ENCODE measurements at regions not wholly inside any gene's neighbourhood (a gene's known extent, or its start where the extent isn't known, plus 50 kb on each side); places are given as distances from the start of the nearest gene placed in this dataset.

GRCh38 chr13:112193463-112194166 lies 126.7 kb downstream of the SOX1 start:
- no peak for TF ChIP-seq CTCF (IDR thresholded peaks at IDR 0.05; ENCODE audit: borderline replicate concordance, control extremely low read depth, extremely low read depth, insufficient read depth, missing control alignments)
- in situ Hi-C loops (cut with MboI; ENCODE audit: low sequenced_read_pairs, unreplicated experiment), result no loop called here
- DNase-seq (ENCODE audit: low spot score), result no peak

GRCh38 chr13:112194167-112194530 lies 127.2 kb downstream of the SOX1 start:
- no peak for DNase-seq (ENCODE audit: low spot score)
- in situ Hi-C loops (cut with MboI; ENCODE audit: low sequenced_read_pairs, unreplicated experiment), result no loop called here
- TF ChIP-seq CTCF (IDR thresholded peaks at IDR 0.05; ENCODE audit: borderline replicate concordance, control extremely low read depth, extremely low read depth, insufficient read depth, missing control alignments), result no peak

GRCh38 chr13:112194579-112194978 lies 127.6 kb downstream of the SOX1 start:
- in situ Hi-C loops (cut with MboI; ENCODE audit: low sequenced_read_pairs, unreplicated experiment), result no loop called here
- no peak for TF ChIP-seq CTCF (IDR thresholded peaks at IDR 0.05; ENCODE audit: borderline replicate concordance, control extremely low read depth, extremely low read depth, insufficient read depth, missing control alignments)
- DNase-seq (ENCODE audit: low spot score), result no peak

- no peak for DNase-seq (ENCODE audit: low spot score)
- in situ Hi-C loops (cut with MboI; ENCODE audit: low sequenced_read_pairs, unreplicated experiment), result no loop called here
- TF ChIP-seq CTCF (IDR thresholded peaks at IDR 0.05; ENCODE audit: borderline replicate concordance, control extremely low read depth, extremely low read depth, insufficient read depth, missing control alignments), result no peak
These were observed 131.6 kb downstream of the SOX1 start for GRCh38 chr13:112198396-112199010.

GRCh38 chr13:112200200-112200599 lies 133.3 kb downstream of the SOX1 start:
- in situ Hi-C loops (cut with MboI; ENCODE audit: low sequenced_read_pairs, unreplicated experiment), result no loop called here
- no peak for TF ChIP-seq CTCF (IDR thresholded peaks at IDR 0.05; ENCODE audit: borderline replicate concordance, control extremely low read depth, extremely low read depth, insufficient read depth, missing control alignments)
- no peak for DNase-seq (ENCODE audit: low spot score)

GRCh38 chr13:112202266-112202665 lies 135.3 kb downstream of the SOX1 start:
- no peak for DNase-seq (ENCODE audit: low spot score)
- TF ChIP-seq CTCF (IDR thresholded peaks at IDR 0.05; ENCODE audit: borderline replicate concordance, control extremely low read depth, extremely low read depth, insufficient read depth, missing control alignments), result no peak
- in situ Hi-C loops (cut with MboI; ENCODE audit: low sequenced_read_pairs, unreplicated experiment), result no loop called here

Data from GM13976 (cell line).